GM18502 (cell line): ENCODE measurements at regions not wholly inside any gene's neighbourhood (a gene's known extent, or its start where the extent isn't known, plus 50 kb on each side); places are given as distances from the start of the nearest gene placed in this dataset.
A peak's percentile ranks its signal among the peaks of the same experiment; 100 is the strongest.

Source experiments
- ATAC-seq: cut with Tn5 transposase; IDR thresholded peaks from one replicate; pipeline ENCODE4 v1.9.1; 2021; ENCODE audit warnings: mild to moderate bottlenecking; ENCODE audit not compliant: unreplicated experiment, poor library complexity

DNA sequence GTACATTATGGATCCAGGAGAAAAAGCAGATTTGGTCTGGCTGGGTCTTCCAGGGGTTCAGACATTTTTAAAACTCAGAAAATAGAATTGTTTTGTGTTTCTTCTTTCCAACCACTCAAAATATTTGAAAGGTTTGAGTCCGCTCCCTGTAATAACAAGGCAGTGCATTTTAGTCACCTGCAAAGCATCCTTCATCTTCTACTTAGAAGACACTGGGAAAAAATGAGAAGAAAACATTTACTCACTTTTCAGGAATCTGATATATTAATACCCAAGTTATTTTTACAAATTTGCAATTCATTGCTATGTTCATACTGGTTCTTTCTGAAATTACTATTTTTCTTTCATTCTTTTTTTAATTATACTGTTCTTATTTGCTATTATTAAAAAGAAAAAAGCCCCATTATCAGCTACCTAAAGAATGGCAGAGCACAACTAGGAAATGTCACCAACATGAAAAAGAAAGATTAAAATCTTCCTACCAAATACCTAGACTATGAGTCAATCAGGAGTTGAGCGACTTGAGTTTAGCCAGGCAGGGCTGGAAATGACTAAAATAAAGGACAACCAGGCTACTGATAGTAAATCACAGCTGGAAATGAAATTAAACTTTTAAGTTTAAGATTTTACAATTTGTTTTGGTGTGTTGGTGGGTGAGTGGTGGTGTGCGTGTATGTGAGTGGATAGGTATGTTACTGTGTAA, 280.3 kb upstream of the THBS1 start:
- no peak for ATAC-seq

DNA sequence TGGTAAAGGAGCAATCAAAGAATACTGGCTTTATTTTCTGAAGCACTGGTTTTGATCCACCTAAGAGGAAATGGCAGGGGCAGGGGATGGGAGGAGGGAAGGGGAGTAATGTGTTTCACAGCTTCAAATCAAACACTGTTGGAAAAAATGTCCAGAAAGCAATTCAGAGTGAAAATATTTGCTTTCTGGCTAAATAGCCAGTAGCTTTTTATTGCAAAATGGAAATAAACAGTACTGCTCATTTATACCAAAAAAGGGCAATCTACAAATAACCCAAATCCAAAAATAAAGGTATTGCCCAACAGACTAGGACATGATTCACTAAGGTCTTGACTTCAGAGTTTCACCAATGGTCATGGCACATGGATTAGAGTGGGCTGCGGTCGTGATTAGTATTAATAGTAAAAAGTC, 279.3 kb upstream of the THBS1 start:
- no peak for ATAC-seq

DNA sequence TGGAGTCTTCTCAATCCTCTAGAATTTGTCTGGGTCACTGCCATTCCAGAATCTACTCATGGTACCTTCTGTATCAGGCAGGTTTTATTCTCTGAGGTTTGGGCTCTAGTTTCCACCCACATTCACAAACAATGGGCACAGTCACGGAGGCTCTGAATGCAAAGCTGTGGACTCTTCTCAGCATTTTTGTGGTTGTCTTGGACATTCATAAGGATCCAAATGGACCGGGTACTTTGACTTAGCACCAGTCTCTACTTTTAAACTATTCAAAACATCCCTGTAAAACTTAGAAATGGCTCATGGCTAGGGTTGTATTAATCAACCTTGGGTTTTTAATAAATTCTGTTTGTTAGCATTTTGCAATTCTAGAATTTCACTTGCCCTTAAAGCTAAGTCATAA, 277.9 kb upstream of the THBS1 start:
- ATAC-seq: no peak

DNA sequence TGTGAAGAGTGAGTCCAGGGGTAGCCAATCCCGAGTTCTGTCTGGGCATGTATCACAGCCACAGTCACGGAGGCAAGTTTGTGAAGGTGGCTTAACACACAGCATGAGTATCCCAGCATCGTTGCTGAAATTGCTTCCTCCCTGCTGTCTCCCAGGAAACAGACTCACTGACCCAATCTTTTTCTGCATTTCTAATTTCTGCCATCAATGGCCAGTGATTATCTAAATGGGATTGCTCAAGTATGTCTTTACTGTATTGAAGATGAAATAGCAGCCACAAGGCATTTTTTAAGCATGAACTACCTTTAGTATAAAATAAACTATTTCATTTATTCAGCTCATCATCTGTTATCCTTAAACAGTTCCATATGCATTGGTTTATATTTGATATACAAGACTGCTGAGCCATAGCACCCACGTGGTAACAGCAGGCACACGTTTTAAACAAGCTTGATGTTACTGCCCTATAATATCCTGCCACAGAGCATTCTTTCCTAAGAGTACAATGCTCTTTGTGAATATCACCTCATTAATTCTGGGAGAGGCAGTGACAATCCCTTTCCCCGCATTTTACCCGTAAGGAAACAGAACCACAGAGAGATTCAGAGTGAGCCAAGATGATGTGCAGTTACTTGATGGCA, 276.6 kb upstream of the THBS1 start:
- ATAC-seq: no peak

DNA sequence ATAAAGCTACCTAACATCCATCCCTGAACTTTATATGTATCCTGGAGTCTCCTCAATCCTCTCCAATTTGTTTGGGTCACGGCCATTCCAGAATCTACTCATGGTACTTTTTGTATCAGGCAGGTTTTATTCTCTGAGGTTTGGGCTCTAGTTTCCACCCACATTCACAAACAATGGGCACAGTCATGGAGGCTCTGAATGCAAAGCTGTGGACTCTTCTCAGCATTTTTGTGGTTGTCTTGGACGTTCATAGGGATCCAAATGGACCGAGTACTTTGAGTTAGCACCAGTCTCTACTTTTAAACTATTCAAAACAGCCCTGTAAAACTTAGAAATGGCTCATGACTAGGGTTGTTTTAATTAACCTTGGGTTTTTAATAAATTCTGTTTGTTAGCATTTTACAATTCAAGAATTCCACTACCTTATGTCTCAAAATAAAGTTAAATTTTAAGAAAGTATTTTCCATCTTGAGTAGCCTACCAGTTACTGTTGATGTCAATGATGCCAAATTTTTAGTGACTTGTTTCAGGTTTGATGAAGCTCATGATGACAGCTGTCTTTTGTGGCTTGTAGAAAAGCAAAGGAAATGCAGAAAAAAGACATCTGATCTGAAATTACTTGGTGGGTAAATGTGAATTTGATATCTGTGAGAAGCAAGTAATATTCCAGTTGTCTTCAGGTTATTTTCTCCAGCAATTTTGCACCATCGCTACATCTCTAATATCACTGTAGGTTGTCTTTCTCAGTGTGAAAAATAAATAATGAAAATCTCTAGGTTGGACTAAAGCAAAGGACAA, 275.7 kb upstream of the THBS1 start:
- no peak for ATAC-seq

DNA sequence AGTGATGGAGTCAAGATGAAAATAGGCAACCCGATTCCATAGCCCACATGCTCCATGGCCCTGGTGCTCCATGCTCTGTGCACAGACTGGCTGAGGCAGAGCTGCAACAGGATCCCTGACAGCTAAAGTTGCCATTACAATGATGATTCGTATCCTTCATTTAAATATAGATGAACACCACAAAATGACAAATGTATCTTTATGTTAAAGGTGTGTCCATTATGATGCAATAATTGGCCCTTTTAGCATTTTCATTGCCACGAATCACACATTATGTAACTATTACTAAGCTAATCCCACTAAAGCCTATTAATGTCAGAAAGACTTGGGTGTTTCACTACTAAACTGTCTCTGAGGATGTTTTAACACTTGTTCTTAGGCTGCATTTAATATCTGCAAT, 270.2 kb upstream of the THBS1 start:
- ATAC-seq: no peak

DNA sequence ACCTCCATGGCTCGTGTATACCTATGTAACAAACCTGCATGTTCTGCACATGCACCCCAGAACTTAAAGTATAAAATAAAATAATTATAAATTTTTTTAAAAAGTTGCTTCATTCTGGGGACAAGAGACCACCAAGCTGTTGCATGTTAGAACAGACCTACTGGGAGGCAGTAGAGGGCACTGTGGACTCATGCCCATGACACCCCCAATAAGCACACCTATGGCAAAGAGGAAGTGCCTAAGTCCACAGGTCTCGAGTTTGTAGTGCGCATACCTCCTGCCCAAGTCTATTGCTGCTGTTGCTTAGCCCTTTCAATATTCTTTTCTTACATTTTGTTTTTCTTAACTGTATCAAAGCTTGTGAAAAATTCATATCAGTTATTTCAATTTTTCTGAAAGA, 267.9 kb upstream of the THBS1 start:
- ATAC-seq: peak; percentile 66

DNA sequence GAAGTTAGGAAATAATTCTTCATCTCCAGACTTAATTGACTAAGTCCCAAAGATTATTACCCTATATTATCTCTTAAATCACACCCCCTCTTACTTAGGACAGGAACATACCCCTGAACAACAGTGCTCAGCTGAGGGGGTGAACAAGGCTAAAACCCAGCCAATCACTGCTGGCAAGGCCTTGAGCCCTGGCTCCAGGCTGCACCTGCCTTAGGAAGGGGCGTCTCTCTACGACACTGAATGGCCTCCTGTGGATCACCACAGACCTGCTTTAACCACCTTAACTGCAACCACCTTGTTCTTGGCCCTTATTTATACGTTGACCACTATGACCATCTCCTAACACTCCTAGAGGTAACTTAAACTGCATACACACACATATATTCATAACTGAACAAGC, 267.4 kb upstream of the THBS1 start:
- ATAC-seq: no peak

DNA sequence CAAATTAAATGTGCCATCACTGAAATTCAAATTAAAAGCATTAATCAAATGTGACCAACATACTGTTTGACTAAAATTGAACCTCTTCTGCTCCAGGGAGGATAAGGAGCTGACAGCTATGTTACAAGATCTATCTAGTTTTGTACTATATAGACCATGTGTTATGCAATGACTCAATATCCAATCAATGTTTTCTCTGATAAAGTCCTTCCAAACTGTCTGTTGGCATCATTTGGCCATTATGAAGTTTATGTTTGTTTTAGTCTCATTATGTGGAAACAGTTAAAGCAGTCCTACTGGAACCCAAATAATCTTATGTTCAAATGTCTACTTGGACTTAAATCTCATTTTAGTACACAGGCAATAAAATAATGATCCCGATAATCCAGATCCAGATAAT, 267.0 kb upstream of the THBS1 start:
- ATAC-seq: no peak

DNA sequence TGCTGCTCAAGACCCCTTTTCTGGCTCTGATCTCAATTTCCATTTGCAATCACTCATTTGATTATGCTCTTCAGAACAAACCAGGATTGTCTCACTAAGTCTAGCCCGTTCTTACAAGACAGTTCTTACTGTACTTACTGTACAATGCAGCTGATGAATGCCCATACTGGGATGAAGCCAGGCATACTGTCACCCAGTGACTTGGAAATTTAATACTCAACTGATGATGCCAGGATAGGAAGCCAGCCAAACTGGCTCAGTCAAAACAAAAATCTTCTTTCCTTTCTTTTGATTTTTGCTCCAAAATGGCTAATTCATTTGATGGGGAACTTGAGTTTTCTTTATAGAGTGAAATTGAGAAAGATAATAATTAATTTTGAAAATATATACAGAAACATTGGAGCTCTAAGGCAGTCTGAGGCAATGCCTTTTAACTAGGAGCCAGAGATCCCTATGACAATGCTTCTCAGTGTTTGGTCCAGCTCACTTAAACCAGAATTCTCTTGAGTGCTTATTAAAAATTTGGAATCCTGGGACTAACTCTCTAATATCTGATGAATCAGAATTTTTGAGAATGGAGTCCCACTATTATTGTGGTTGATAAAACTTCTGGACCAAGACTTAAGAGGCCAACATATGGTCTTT, 265.6 kb upstream of the THBS1 start:
- no peak for ATAC-seq

DNA sequence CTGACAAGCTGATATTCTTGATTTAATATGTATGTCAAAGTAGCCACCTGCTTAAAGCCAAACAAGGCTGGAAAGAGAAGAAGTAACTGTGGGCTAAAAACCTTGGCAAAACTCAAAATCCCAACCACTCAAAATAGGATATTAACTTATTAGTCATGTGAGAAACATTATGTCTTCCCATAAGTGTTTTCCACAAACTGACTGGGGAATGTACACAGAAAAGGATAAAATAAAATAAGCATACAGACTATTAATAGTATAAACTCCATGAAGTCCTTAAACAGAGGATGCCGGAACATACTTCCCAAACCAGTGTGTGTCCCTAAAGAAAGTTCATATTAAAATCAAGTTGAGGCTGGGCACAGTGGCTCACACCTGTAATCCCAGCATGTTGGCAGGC, 263.7 kb upstream of the THBS1 start:
- no peak for ATAC-seq

DNA sequence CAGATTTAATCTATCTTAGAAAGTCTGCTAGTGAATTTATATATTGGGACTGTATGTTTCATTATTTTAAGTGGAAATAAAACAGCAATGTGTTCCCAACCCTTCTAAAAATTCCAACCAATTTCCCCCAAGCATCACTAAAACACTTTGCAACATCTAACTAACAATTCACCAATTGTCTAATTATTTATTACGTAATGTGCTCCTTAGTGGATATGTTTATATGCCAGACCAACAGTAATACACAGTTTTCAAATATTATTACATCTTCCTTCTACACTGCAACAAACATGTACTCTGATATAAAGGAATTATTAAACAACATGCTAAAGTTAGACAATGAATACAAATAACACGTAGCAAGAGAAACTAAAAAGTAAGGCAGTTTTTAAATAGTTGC, 262.6 kb upstream of the THBS1 start:
- no peak for ATAC-seq

DNA sequence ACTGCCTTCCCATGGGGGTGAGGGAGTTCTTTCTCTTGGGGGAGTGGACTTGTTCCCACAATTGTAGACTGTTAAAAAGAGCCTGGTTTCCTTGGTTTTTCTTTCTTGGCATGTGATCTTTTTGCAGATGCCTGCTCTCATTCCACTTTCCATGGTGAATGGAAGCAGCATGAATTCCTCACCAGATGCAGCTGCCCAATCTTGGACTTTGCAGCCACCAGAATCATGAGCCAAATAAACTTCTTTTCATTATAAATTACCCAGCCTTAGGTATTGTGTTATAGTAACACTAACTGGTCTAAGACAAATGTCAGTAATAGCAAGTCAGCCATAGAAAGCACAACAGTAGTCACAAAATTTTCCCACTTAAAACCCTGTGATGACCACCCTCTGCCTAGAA, 260.5 kb upstream of the THBS1 start:
- no peak for ATAC-seq

DNA sequence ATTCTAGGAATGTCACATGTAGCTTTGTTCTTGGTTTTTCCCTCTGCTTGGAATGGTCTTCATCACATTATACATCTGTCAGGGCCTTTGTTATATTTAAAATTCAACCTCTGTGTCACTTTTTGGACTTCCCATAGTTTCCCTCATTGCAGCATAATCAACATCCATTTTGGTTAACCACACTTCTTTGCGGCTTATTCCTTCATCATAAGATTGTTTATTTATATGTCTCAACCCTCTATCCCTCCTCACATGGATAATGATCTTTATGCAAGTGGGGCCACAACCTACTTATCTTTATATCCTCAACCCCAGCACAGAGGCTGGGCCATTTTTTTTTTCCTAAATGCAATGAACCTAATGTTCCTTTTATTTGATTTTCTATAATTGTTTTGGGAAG, 260.0 kb upstream of the THBS1 start:
- ATAC-seq: no peak

DNA sequence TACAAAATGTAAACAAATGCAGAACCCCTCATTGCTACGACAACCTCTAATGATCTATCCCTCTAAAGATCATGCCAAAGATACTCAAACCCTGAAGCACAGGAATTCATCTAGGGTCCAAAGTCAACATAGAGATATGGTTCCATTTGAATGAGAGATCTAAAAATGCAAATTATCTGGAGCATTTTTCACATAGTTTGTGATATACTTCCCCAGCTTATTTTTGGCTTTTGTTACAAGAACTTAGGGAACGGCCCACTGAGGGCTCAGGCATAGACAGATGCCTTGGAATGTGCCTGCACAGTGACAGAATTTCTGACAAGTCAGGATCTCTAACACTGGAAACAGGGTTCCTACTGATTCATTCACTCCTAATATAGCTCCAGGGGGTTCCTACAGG, 258.9 kb upstream of the THBS1 start:
- ATAC-seq: no peak

DNA sequence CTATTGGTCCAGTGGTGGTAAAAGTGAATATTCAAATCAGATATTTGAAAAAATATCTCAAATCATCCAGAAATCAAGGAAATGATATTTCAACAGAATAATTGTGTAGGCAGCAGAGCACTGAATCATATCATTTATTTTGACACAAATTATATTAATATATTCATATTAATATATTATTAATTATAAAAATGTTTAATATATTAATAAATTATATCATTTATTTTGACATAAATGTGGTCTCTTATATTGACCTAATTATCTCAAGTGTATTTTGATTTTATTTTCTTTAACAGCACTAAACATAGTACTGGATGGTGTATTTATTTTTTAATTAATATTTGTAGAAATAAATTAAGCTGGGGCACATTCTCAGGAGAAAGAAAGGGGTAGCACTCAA, 257.7 kb upstream of the THBS1 start:
- ATAC-seq: no peak

DNA sequence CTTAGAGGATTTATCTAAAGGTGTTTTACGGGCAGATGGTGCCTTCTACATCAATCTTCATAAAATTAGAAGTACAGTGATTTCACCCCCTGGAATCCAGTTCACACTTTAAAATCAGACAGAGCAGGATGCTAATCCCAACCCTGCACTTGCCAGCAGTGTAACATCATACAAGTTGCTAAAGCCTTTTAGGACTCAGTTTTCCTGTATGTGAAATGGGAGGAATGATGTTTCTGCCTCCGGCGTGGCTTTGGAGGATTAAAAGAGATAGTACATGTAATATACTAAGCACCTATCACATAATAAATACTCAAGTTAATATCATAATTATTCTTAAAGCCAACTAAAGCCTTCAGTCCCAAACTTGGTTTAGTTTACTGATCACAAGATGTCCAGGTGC, 257.2 kb upstream of the THBS1 start:
- no peak for ATAC-seq

DNA sequence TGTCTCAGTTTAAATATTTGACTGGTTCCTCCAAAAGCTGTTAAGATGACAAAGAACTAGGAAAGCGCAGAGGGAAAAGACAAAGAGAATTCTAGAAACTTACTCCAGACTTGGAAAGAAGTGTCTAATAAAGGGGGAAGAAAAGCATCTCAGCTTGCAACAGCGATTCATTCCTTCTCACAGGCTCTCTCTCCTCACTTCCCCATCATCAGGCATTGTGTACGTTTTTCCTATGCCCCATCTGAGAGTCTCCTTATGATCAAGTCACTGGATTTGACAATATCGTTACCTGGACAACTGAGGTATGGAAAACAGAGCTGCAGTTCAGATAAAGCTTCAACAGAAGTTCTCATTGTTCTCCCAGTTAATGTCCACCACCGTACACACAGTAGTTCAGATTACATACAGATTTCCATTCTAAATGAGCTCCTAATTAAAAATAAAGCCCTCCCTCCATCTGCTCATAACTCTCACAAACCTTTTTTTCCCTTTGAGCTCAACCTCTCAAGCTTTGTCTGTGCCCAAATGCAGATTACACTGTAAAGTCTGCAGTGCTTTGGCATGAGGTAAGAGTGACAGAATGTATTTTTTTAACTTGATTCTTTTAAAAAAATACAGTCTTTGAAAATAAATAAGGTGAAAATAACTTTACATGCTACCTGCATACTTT, 254.4 kb upstream of the THBS1 start:
- no peak for ATAC-seq

DNA sequence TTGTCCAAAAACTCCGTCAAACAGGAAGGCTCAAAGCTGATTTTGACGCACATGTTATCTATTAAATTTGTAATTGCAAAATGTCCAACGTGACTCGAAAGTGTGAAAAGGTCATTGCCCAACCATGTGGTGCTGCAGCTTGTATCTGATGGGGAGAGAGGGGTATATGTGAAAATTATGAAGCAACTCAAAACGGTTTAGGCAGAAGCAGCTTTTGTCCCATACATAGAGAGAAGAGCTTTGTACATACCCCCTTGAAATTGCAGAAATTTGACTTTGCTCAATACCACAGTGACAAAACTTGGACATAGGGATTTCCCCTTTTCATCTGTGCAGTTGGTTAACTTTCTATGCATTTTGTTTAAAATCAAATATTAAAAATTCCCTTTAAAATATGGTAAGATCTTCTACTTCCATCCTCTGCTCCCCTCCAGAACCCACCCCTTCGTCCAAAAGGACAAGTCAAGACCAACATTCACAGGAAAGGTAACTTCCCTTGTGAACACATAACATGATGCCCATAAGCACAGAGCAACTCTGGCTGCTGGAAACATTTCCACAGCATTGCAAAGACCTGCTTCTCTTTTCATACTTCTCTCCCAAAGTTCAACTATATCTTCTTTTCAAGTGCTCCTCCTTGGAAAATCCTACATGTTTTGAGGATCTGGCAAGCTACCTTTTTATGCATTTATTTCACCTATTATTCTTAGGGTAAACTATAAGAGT, 253.7 kb upstream of the THBS1 start:
- no peak for ATAC-seq

DNA sequence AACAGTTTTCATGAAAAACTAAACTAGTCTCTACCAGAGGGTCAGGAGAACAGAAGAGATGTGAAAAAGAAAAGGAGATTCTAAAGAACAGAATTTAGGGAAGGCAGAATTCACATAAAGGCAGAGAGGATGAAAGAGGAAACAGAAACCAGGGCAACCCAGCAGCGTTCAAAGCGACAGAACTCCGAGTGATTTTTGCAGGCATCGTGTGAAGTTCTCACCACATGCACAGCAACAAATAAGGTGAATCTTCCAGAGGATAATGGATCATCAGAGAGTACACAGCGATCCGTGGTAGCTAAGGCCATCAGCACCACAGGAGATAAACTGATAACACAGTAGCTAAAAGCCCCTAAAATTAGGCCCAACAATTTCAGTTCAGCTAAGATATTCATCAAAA, 250.8 kb upstream of the THBS1 start:
- ATAC-seq: no peak
